Activated CD4-positive, CD25-positive, alpha-beta regulatory T cell treated with anti-CD3 and anti-CD28 coated beads, Interleukin-2, amount 50 U/mL, for 16 hours (primary cell): ENCODE measurements at regions not wholly inside any gene's neighbourhood (a gene's known extent, or its start where the extent isn't known, plus 50 kb on each side); places are given as distances from the start of the nearest gene placed in this dataset.

Experiments
- DNase-seq: peaks from one replicate; pipeline ENCODE4 v3.0.0-alpha.2; 2020; ENCODE audit warnings: low read depth, low spot score

- no peak for DNase-seq
Measured at GRCh38 chr9:89792189-89793123, 187.6 kb downstream of the GADD45G start.

GRCh38 chr9:89793124-89793495 lies 188.3 kb downstream of the GADD45G start:
- no peak for DNase-seq

- no peak for DNase-seq
Measured at GRCh38 chr9:89793551-89793950, 188.7 kb downstream of the GADD45G start.

- no peak for DNase-seq
Measured at GRCh38 chr9:89794918-89795317, 190.1 kb downstream of the GADD45G start.

DNA sequence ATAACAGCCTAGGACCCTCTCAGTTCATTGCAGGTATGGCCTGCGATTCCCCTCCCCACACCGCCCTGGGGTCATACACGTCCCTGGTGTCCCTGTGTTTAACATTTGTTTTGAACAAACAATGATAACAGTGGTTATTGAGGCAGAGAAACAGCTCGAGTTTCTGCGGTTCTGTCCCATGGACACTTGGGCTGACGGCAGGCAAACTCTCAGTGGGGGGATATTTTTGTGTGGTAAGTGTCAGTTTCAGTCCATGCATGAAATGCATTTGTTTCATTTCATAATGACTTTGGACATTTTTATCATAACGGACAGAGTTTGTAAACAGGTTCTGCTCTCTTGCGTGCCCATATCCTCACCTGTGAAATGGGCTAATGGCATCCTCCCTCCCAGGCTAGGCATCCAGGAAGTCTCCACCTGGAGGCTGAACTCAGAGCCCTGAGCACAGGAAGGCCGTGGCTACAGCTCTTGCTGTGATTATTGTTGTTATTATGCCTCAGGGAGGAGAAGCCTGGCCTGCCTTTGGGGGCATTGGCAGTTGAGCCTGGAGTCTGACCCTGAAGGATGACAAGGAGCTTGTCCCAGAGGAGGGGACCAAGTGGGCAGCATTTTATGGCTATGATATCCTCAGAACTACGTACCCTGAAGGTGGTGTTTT lies 190.9 kb downstream of the GADD45G start:
- DNase-seq: no peak

DNA sequence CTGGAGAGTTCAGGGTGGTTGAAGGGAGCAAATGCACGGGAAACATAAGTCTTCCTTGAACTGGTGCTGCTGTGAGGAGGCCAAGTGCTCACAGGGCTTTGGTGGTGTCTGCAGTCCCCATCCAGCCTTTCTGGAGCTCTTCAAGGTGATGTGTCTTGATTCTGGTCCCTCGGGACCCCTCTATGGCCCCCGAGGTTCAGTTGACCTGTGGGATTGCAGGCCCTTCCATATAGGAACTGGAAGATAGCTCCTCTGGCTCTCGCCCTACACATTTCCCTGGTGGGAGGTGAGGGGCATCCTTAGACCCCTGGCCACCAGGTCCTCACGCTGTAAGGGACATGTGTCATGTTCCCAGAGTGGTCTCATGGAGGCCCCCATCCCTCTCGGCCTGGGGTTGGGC lies 191.8 kb downstream of the GADD45G start:
- no peak for DNase-seq

- no peak for DNase-seq
Measured at GRCh38 chr9:89797255-89797654, 192.4 kb downstream of the GADD45G start.

GRCh38 chr9:89797937-89798455 lies 193.2 kb downstream of the GADD45G start:
- no peak for DNase-seq

DNA sequence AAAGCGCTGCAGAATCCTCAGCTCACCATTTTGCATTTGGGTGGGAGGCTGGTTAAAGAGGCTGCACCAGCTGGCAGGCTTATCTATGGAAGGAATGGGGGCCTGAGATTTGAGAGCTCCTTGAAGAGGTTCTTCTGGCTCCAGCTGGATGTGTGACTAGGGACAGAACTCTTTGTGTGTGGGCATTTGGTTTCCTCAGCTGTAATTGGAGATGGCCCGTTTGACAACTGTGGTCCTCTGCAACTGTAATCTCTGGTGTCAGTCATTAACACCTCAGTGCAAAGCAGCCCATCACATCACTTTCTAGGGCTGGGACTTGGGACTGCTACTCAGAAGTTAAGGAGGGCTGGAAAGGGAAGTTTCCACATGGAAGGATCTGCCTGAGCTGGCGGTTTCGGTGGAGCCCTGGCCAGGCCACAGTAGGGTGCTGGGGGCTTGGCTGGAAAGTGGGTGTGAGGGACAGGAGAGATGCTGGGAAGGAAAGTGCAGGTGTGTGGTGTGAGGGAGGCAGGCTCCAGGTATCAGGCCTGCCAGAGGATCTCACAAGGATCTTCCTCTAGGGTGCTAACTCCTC lies 193.8 kb downstream of the GADD45G start:
- DNase-seq: no peak

DNA sequence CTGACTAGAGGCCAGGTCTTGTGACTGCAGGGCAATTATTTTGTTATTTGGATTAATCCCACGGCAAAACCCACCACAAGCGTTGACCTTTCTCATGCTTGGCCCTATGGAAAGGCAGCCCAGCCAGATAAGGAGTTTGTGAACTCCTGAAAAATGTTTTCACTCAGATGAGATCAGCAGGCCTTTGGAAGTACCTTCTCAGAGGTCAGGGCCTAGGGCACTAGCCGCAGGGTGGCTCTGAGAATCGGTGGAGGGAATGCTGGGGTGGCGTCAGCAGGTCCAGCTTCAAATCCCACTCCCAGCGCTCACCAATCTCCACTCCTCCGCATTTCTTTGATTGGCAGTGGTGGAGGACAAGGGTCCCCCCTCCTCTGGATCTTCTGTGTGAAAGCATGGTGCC lies 194.4 kb downstream of the GADD45G start:
- DNase-seq: no peak

- no peak for DNase-seq
Measured at GRCh38 chr9:89799766-89800165, 195.0 kb downstream of the GADD45G start.

DNA sequence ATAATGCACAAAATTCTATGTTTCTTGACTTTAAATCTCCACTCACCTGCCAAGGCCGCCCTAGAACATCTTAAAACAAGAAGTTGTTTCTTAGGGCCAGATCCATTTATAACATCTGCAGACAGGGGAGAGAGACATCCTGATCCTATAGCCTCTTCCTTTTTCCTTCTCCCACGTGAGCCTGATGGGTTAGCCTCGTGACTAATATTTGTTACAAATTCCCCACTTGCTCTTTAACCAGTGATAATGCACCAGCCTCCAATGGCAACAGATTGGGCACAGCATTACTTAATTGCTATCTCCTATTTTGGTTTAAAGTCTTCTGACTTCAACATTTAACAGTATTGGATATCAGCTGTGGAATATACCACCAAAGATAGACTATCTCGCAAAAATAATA lies 196.5 kb downstream of the GADD45G start:
- DNase-seq: no peak

DNA sequence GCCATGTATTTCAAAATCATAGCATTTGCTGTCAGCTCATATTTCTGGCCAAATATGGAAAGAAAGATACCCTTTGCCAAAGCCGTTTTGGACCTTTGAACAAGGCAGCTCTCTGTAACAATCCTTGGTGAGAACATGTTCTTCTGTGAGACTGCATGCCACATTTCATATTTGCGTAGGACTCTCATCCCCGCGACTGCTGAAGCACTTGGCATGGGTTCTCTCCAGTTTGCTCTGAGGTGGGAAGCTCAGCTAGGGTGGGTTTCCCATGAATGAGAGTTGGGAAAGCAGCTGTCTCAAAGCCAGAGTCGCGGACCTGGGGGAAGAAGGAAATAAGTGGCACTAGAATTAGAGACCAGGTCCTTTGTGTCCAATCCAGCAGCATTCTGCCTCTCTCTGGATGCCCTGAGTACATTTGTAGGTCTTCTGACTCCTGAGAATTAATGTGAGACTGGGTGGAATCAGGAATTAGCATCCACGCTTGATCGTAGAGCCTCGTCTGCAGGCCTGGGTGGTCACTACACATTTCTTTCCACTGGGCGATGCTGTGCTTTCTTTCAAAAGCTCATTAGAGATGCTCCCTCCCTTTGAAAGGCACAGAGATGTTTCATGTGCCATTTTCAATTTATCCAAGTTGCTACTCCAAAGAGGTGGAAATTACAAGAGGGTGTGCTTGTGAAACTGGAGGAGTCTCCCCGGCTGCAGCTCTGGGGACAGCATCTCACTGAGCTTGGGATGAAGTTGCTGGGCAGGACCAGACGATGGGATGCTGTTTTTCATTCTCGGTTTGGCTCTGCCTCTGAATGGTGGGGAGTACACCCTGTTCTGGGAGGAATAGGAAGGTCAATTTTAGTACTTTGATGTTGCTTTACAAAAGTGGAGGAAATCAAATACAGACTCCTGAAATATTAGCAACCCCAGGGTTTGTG lies 197.2 kb downstream of the GADD45G start:
- DNase-seq: no peak

- DNase-seq: no peak
Measured at GRCh38 chr9:89802781-89803355, 198.1 kb downstream of the GADD45G start.

- no peak for DNase-seq
Measured at GRCh38 chr9:89803403-89803802, 198.6 kb downstream of the GADD45G start.

DNA sequence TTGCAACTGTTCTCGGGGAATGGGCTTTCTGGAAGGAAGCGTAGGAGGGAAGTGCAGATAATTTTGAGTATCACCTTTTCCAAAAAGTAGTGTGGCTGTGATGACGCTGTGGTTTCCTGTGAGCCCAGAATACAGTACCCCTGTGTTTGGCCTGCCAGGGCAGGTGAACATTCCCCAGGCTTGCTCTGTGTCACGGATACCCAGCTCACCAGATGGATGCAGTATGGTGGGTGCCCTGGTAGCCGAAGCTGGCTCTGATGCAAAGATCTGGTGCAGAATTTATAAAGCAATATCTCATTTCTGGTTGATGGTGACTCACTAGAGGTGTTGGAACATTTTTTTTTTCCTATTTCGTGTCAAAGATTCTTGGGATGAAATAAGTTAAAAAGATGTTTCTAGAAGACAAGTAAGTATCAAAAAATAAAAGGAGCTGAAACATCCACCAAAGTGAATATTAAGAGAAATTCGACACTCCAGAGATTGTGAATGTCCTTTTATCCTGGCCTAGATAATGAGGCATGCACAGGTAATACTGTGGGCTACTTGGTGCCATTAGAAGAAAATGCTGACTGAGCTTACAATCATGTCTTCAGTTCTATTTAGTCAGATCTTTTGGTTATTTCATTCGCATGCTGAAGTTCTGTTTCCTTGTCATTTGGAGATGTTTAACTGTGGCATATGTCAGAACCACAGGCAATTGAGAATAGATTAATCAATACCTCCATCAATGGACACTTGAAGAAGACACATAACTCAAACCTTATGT lies 200.1 kb downstream of the GADD45G start:
- DNase-seq: no peak

GRCh38 chr9:89805571-89806292 lies 200.9 kb downstream of the GADD45G start:
- DNase-seq: no peak

DNA sequence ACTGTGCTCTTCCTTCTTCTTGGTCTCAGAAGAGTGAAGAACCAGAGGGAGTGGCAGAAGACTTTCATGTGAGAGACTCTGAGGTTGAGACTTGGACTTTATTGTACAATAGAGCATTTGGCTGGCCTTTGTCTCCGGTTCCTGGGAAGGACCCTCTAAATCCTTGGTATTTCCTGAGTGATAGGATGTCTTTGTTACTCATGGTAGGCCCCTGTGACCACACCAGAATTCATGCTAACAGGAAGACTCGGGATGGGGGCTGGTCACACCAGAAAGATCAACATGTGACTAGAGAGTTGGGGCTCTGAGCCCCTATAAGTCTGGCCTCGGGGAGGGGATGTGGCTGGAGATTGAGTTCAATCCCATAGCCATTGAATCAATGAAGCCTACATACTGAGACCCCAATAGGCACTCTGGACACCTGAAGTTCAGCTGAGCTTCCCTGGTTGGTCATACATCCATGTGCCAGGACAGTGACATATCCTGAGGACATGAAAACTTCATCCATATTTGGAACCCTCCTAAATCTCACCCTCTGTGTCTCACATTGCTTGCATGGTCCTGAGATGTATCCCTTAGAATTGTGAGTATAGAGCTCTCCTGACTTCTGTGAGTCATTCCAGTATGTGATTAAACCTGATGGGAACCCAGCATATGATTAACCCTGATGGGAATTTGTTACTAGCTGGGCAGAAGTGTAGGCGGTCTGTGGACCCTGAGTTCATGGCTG lies 201.7 kb downstream of the GADD45G start:
- no peak for DNase-seq

- no peak for DNase-seq
Measured at GRCh38 chr9:89807101-89807395, 202.2 kb downstream of the GADD45G start.
